RKO (cell line): ENCODE measurements at regions not wholly inside any gene's neighbourhood (a gene's known extent, or its start where the extent isn't known, plus 50 kb on each side); places are given as distances from the start of the nearest gene placed in this dataset.

ENCODE experiments used
- DNase-seq: peaks from one replicate; pipeline ENCODE4 v3.0.0-alpha.2; 2016; ENCODE audit warnings: low spot score

GRCh38 chr5:124309241-124309980, 437.0 kb downstream of the ZNF608 start:
- no peak for DNase-seq

- DNase-seq, result no peak
Measured at GRCh38 chr5:124303366-124303765, 443.1 kb downstream of the ZNF608 start.

GRCh38 chr5:124302533-124302932, 443.9 kb downstream of the ZNF608 start:
- no peak for DNase-seq

- no peak for DNase-seq
Measured at GRCh38 chr5:124301850-124302249, 444.6 kb downstream of the ZNF608 start.

GRCh38 chr5:124300815-124301621, 445.4 kb downstream of the ZNF608 start:
- DNase-seq, result no peak

GRCh38 chr5:124297826-124298225, 448.6 kb downstream of the ZNF608 start:
- no peak for DNase-seq

GRCh38 chr5:124292322-124292855, 454.1 kb downstream of the ZNF608 start:
- DNase-seq, result no peak

GRCh38 chr5:124289641-124290311, 456.7 kb downstream of the ZNF608 start:
- DNase-seq, result no peak

GRCh38 chr5:124289130-124289529, 457.3 kb downstream of the ZNF608 start:
- no peak for DNase-seq

- DNase-seq, result no peak
Measured at GRCh38 chr5:124287813-124288212, 458.6 kb downstream of the ZNF608 start.

- no peak for DNase-seq
Measured at GRCh38 chr5:124285733-124286132, 460.7 kb downstream of the ZNF608 start.

- no peak for DNase-seq
Measured at GRCh38 chr5:124285071-124285470, 461.4 kb downstream of the ZNF608 start.

GRCh38 chr5:124283031-124283430, 463.4 kb downstream of the ZNF608 start:
- DNase-seq, result no peak

- no peak for DNase-seq
Measured at GRCh38 chr5:124280079-124280478, 466.4 kb downstream of the ZNF608 start.

- DNase-seq, result no peak
Measured at GRCh38 chr5:124279146-124279876, 467.1 kb downstream of the ZNF608 start.

GRCh38 chr5:124278636-124279035, 467.8 kb downstream of the ZNF608 start:
- no peak for DNase-seq

GRCh38 chr5:124277767-124278545, 468.5 kb downstream of the ZNF608 start:
- DNase-seq, result no peak

GRCh38 chr5:124276166-124276565, 470.3 kb downstream of the ZNF608 start:
- no peak for DNase-seq

- DNase-seq, result no peak
Measured at GRCh38 chr5:124274949-124275348, 471.5 kb downstream of the ZNF608 start.

- DNase-seq, result no peak
Measured at GRCh38 chr5:124264499-124264898, 481.9 kb downstream of the ZNF608 start.
